Liver (tissue), 8 donors: ENCODE measurements at regions not wholly inside any gene's neighbourhood (a gene's known extent, or its start where the extent isn't known, plus 50 kb on each side); places are given as distances from the start of the nearest gene placed in this dataset.

Experiments used
- DNase-seq: peaks from one replicate; pipeline ENCODE4 v3.0.0-alpha.2; 2017; ENCODE audit warnings: low spot score
- H3K27ac ChIP-seq, 2 donors: one replicate each; pipeline ENCODE4 v1.7.0; 2013; ENCODE audit warnings: inconsistent platforms in 2 of 2, low read length in 2 of 2, control low read depth in 1 of 2, low read depth in 1 of 2, mild to moderate bottlenecking in 1 of 2
- H3K27me3 ChIP-seq, 4 donors: one replicate each; pipeline versions ENCODE4 v1.6.1 to v1.7.0; 2013; ENCODE audit warnings: low read length in 3 of 4, inconsistent platforms in 1 of 4, mild to moderate bottlenecking in 1 of 4, moderate library complexity in 1 of 4; ENCODE audit not compliant: control insufficient read depth in 4 of 4, insufficient read depth in 4 of 4
- H3K36me3 ChIP-seq, 4 donors: one replicate each; pipeline versions ENCODE4 v1.6.1 to v1.7.0; 2013; ENCODE audit warnings: low read length in 3 of 4, mild to moderate bottlenecking in 3 of 4, low read depth in 1 of 4, moderate library complexity in 1 of 4; ENCODE audit not compliant: control insufficient read depth in 4 of 4, insufficient read depth in 3 of 4
- H3K4me1 ChIP-seq, 4 donors: one replicate each; pipeline versions ENCODE4 v1.6.1 to v1.7.0; 2013; ENCODE audit warnings: low read length in 3 of 4, mild to moderate bottlenecking in 3 of 4, moderate library complexity in 1 of 4; ENCODE audit not compliant: control insufficient read depth in 4 of 4, insufficient read depth in 4 of 4
- H3K4me3 ChIP-seq, 3 donors: one replicate each; pipeline versions ENCODE4 v1.6.1 to v1.7.0; 2013; ENCODE audit warnings: low read length in 3 of 3, control low read depth in 1 of 3, low read depth in 1 of 3, mild to moderate bottlenecking in 1 of 3
- H3K9ac ChIP-seq, 2 donors: one replicate each; pipeline ENCODE4 v1.7.0; 2013; ENCODE audit warnings: low read length in 2 of 2, mild to moderate bottlenecking in 2 of 2, moderate library complexity in 2 of 2, control low read depth in 1 of 2, low read depth in 1 of 2
- H3K9me3 ChIP-seq, 4 donors: one replicate each; pipeline versions ENCODE4 v1.6.1 to v1.7.0; 2013; ENCODE audit warnings: low read length in 3 of 4; ENCODE audit not compliant: control insufficient read depth in 4 of 4
- EGR1 ChIP-seq, 2 donors: IDR thresholded peaks; 2 replicates each; pipeline ENCODE4 v1.6.1; 2016 to 2018; ENCODE audit warnings: antibody characterized with exemption in 2 of 2, low read depth in 2 of 2
- FOXA1 ChIP-seq: IDR thresholded peaks from 2 replicates; pipeline ENCODE4 v1.6.1; 2016; ENCODE audit warnings: antibody characterized with exemption
- FOXA2 ChIP-seq: IDR thresholded peaks from 2 replicates; pipeline ENCODE4 v1.6.1; 2016; ENCODE audit warnings: antibody characterized with exemption
- GABPA ChIP-seq, 2 donors: IDR thresholded peaks in 1 of 2; conservative IDR thresholded peaks in 1 of 2; 2 replicates each; pipeline ENCODE4 v1.6.1; 2016; ENCODE audit warnings: antibody characterized with exemption in 2 of 2, mild to moderate bottlenecking in 1 of 2, moderate library complexity in 1 of 2
- JUND ChIP-seq, 2 donors: IDR thresholded peaks; 2 replicates each; pipeline ENCODE4 v1.6.1; 2016; ENCODE audit warnings: antibody characterized with exemption in 2 of 2
- NR2F2 ChIP-seq: IDR thresholded peaks from 2 replicates; pipeline ENCODE4 v1.6.1; 2016; ENCODE audit warnings: antibody characterized with exemption
- RAD21 ChIP-seq, 2 donors: IDR thresholded peaks; 2 replicates each; pipeline ENCODE4 v1.6.1; 2016; ENCODE audit warnings: antibody characterized with exemption in 2 of 2, mild to moderate bottlenecking in 2 of 2
- SP1 ChIP-seq: IDR thresholded peaks from 2 replicates; pipeline ENCODE4 v1.6.1; 2018; ENCODE audit warnings: antibody characterized with exemption, mild to moderate bottlenecking
- TAF1 ChIP-seq: conservative IDR thresholded peaks from 2 replicates; pipeline ENCODE4 v1.6.1; 2016; ENCODE audit warnings: antibody characterized with exemption, mild to moderate bottlenecking
- YY1 ChIP-seq: IDR thresholded peaks from 2 replicates; pipeline ENCODE4 v1.6.1; 2016; ENCODE audit warnings: antibody characterized with exemption, mild to moderate bottlenecking
- WGBS: extraction: QIAGEN DNeasy Blood & Tissue Kit; methylation state at CpG from one replicate; pipeline ENCODE4 v1.1.7; 2013; 5-methylcytosine and 5-hydroxymethylcytosine counted together
- TF ChIP-seq, protein P1 (sequence below): IDR thresholded peaks from 2 replicates; pipeline ENCODE4 v1.6.1; 2016; ENCODE audit warnings: antibody characterized with exemption
- TF ChIP-seq, protein P2 (sequence below): fragments of 150-350 bp; IDR thresholded peaks from 2 replicates; pipeline ENCODE4 v1.5.1; 2017; ENCODE audit warnings: improper control_type of control experiment, low read depth, low read length; ENCODE audit not compliant: missing input control
- TF ChIP-seq, protein P3 (sequence below): IDR thresholded peaks from 2 replicates; pipeline ENCODE4 v1.6.1; 2016; ENCODE audit warnings: antibody characterized with exemption
- TF ChIP-seq, protein P4 (sequence below): IDR thresholded peaks from 2 replicates; pipeline ENCODE4 v1.6.1; 2016; ENCODE audit warnings: antibody characterized with exemption, mild to moderate bottlenecking
- donor health status: healthy.
- donor health status: healthy.
- donor health status: healthy.
- donor health status: healthy.
- donor health status: healthy.

DNA sequence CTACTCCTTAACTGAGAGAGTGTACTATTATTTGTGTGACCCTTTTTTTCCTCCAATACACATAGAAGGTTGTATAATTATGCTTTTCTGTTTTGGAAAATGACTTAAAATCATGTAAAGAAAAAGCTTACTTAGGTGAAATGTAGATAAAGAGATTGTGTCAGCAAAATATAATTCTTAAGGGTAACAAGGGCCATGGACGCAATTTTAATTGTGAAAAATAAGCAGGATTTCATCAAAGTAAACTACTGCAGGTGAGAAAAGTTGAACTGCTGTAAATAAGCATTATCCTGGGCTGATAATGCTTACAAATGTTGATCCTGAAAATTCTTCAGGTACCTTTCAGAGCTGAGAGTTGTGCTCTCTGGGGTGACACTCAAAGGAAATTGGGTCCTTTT, 141.5 kb downstream of the RPIA start:
- Histone ChIP-seq H3K27me3 (no peaks in the 10 kb centered on the region), H3K4me3 (no peak overlapping the region), H3K27ac (no peak overlapping the region), H3K9me3 (no peaks in the 10 kb centered on the region), H3K36me3 (no peaks in the 10 kb centered on the region), H3K9ac (no peak overlapping the region), H3K4me1 (no peaks in the 10 kb centered on the region)
- no peak for TF ChIP-seq JUND (IDR thresholded peaks at IDR 0.05)
- DNase-seq: no peak
- WGBS: 84% methylated on average over 1 of the region's 1 CpG

DNA sequence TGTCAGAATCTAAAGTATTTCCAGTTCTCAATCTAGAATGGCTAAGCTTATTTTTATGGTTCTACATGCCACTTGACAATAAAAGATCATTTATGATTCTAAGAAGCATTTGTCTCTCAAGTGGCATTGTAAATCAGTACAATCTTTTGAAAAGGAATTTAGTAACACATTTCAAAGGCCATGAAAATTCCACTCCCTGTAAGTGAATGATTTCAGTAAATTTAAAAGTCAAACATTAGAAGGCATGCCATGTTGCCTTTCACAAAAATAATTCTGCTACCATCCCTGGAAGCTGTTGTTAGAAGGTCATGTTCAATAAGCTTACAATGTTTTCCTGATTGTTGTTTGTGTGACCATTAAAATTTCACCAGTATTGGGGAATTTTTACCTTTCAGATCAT, 142.9 kb downstream of the RPIA start:
- Histone ChIP-seq H3K36me3 (no peaks in the 10 kb centered on the region), H3K27ac (no peak overlapping the region), H3K27me3 (no peaks in the 10 kb centered on the region), H3K4me1 (no peaks in the 10 kb centered on the region), H3K9ac (no peak overlapping the region), H3K9me3 (no peaks in the 10 kb centered on the region), H3K4me3 (no peak overlapping the region)
- no peak for TF ChIP-seq GABPA (IDR thresholded peaks at IDR 0.05 in 1 of 2, conservative IDR thresholded peaks at IDR 0.05 in 1 of 2)
- TF ChIP-seq, protein P1, sequence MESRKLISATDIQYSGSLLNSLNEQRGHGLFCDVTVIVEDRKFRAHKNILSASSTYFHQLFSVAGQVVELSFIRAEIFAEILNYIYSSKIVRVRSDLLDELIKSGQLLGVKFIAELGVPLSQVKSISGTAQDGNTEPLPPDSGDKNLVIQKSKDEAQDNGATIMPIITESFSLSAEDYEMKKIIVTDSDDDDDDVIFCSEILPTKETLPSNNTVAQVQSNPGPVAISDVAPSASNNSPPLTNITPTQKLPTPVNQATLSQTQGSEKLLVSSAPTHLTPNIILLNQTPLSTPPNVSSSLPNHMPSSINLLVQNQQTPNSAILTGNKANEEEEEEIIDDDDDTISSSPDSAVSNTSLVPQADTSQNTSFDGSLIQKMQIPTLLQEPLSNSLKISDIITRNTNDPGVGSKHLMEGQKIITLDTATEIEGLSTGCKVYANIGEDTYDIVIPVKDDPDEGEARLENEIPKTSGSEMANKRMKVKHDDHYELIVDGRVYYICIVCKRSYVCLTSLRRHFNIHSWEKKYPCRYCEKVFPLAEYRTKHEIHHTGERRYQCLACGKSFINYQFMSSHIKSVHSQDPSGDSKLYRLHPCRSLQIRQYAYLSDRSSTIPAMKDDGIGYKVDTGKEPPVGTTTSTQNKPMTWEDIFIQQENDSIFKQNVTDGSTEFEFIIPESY: no peak
- no peak for TF ChIP-seq TAF1
- TF ChIP-seq FOXA2: no peak
- TF ChIP-seq FOXA1: no peak
- TF ChIP-seq YY1: no peak
- TF ChIP-seq NR2F2: no peak
- TF ChIP-seq, protein P2, sequence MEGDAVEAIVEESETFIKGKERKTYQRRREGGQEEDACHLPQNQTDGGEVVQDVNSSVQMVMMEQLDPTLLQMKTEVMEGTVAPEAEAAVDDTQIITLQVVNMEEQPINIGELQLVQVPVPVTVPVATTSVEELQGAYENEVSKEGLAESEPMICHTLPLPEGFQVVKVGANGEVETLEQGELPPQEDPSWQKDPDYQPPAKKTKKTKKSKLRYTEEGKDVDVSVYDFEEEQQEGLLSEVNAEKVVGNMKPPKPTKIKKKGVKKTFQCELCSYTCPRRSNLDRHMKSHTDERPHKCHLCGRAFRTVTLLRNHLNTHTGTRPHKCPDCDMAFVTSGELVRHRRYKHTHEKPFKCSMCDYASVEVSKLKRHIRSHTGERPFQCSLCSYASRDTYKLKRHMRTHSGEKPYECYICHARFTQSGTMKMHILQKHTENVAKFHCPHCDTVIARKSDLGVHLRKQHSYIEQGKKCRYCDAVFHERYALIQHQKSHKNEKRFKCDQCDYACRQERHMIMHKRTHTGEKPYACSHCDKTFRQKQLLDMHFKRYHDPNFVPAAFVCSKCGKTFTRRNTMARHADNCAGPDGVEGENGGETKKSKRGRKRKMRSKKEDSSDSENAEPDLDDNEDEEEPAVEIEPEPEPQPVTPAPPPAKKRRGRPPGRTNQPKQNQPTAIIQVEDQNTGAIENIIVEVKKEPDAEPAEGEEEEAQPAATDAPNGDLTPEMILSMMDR: no peak
- TF ChIP-seq, protein P3, sequence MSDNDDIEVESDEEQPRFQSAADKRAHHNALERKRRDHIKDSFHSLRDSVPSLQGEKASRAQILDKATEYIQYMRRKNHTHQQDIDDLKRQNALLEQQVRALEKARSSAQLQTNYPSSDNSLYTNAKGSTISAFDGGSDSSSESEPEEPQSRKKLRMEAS: no peak
- no peak for TF ChIP-seq SP1
- no peak for TF ChIP-seq RAD21 (IDR thresholded peaks at IDR 0.05)
- no peak for DNase-seq

DNA sequence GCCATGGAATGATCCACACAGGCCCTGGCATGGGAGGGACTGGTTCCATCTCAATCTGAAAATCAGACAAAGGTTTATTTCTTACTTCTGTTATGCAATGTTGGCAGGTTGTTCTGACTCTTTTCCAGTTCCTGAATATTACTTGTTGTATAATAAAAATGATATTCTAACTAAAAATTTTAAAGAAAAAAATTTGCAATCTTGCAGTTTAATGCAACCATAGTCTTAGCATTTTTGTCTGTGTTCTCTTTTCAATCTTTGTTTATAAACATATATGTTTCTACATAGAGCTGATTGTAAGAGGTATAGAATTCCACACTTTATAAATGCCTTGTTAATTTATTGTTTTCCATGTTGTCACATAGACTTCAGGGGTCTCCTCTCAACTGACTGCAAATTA, 143.4 kb downstream of the RPIA start:
- H3K36me3 ChIP-seq: no peaks in the 10 kb centered on the region
- TF ChIP-seq EGR1 (IDR thresholded peaks at IDR 0.05; ENCODE audit: low read depth in 2 of 2) (no peak), JUND (IDR thresholded peaks at IDR 0.05) (no peak), FOXA1 (no peak), RAD21 (IDR thresholded peaks at IDR 0.05) (no peak)
- TF ChIP-seq, protein P2: no peak
- TF ChIP-seq, protein P1: no peak
- TF ChIP-seq, protein P4, sequence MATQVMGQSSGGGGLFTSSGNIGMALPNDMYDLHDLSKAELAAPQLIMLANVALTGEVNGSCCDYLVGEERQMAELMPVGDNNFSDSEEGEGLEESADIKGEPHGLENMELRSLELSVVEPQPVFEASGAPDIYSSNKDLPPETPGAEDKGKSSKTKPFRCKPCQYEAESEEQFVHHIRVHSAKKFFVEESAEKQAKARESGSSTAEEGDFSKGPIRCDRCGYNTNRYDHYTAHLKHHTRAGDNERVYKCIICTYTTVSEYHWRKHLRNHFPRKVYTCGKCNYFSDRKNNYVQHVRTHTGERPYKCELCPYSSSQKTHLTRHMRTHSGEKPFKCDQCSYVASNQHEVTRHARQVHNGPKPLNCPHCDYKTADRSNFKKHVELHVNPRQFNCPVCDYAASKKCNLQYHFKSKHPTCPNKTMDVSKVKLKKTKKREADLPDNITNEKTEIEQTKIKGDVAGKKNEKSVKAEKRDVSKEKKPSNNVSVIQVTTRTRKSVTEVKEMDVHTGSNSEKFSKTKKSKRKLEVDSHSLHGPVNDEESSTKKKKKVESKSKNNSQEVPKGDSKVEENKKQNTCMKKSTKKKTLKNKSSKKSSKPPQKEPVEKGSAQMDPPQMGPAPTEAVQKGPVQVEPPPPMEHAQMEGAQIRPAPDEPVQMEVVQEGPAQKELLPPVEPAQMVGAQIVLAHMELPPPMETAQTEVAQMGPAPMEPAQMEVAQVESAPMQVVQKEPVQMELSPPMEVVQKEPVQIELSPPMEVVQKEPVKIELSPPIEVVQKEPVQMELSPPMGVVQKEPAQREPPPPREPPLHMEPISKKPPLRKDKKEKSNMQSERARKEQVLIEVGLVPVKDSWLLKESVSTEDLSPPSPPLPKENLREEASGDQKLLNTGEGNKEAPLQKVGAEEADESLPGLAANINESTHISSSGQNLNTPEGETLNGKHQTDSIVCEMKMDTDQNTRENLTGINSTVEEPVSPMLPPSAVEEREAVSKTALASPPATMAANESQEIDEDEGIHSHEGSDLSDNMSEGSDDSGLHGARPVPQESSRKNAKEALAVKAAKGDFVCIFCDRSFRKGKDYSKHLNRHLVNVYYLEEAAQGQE: no peak
- H3K9me3 ChIP-seq: no peaks in the 10 kb centered on the region
- H3K27me3 ChIP-seq: no peaks in the 10 kb centered on the region
- H3K9ac ChIP-seq: no peak overlapping the region
- no peaks in the 10 kb centered on the region for H3K4me1 ChIP-seq
- H3K27ac ChIP-seq: no peak overlapping the region
- DNase-seq: no peak
- H3K4me3 ChIP-seq: no peak overlapping the region
